Heart left ventricle (tissue), 13 donors: ENCODE measurements at regions not wholly inside any gene's neighbourhood (a gene's known extent, or its start where the extent isn't known, plus 50 kb on each side); places are given as distances from the start of the nearest gene placed in this dataset.
"Not testable (repeated sequence)": the region's sequence is repeated elsewhere in the genome, so short reads cannot be mapped to it uniquely, and the experiment has no call there.

Source experiments
- POLR2A ChIP-seq, 2 donors: fragments of 450-650 bp; IDR thresholded peaks; one replicate each; pipeline ENCODE4 v1.6.1; 2017; ENCODE audit warnings: antibody characterized with exemption in 2 of 2, mild to moderate bottlenecking in 2 of 2, moderate library complexity in 2 of 2
- TF ChIP-seq, protein P1 (sequence below), 12 donors: fragments of 200-600 bp; sonication (generic) in 4 of 12; IDR thresholded peaks; one replicate each; pipeline versions ENCODE4 v1.5.0 to v1.8.0; 2018 to 2022; ENCODE audit warnings: antibody characterized with exemption in 12 of 12, mild to moderate bottlenecking in 5 of 12
- donor health status: ischemic (EF 13 %, LVEDD 7.1; RV severe dilation, severe dysfunction).
- donor health status: DM: no; HTN: yes; CAD: no.
- donor health status: DM: no; HTN: no; CAD: no.
- donor health status: ischemic (EF 25% LVEDD 6.9; RV normal size, moderate dysfunction).
- donor health status: ischemic (EF 25% LVEDD 5.7; RV mildly dilated, moderate dysfunction).
- donor health status: ischemic (EF 35%, LVEDD 5.7; RV mildly dilated, moderate dysfunction).
- donor health status: nonischemic (EF 11% LVEDD 7.7; RV severe dilation, severe dysfunction).
- donor health status: DM: yes; HTN: yes; CAD: no.
- donor health status: PGD.
- donor health status: ischemic (EF 29% LVEDD 5.4; RV normal size, mild dysfunction).
- donor health status: nonischemic (EF 23%, LVEDD 6.1; RV moderate dilation, normal function).

DNA sequence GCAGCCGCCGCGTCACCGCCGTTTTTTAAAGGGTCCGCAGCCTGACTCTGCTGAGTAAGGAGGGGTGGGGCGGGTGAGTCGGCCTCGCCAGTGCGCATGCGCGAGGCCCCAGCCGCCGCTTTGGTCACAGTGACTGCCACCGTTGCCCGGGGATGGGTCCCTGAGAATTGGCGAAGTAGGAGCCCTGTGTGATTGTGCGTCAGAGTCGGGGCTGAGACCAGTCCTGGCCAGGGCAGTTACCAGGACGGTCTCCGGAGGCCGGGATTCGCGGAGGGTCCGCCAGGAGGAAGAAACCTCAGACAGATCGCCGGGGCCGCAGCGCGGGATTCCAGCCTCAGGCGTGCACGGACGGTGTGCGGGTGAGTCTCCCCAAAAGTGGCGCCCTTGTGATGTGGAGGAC, 1386.9 kb upstream of the PCDH10 start:
- TF ChIP-seq, protein P1, sequence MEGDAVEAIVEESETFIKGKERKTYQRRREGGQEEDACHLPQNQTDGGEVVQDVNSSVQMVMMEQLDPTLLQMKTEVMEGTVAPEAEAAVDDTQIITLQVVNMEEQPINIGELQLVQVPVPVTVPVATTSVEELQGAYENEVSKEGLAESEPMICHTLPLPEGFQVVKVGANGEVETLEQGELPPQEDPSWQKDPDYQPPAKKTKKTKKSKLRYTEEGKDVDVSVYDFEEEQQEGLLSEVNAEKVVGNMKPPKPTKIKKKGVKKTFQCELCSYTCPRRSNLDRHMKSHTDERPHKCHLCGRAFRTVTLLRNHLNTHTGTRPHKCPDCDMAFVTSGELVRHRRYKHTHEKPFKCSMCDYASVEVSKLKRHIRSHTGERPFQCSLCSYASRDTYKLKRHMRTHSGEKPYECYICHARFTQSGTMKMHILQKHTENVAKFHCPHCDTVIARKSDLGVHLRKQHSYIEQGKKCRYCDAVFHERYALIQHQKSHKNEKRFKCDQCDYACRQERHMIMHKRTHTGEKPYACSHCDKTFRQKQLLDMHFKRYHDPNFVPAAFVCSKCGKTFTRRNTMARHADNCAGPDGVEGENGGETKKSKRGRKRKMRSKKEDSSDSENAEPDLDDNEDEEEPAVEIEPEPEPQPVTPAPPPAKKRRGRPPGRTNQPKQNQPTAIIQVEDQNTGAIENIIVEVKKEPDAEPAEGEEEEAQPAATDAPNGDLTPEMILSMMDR (IDR thresholded peaks at IDR 0.05), result not testable (repeated sequence)
- not testable (repeated sequence) for TF ChIP-seq POLR2A (IDR thresholded peaks at IDR 0.05)
